ENCODE measurements at regions not wholly inside any gene's neighbourhood (a gene's known extent, or its start where the extent isn't known, plus 50 kb on each side); places are given as distances from the start of the nearest gene placed in this dataset.

- no peak for DNase-seq (ENCODE audit: low spot score)
Observed at GRCh38 chr2:223519471-223519870, 82.7 kb downstream of the SCG2 start.

GRCh38 chr2:223522796-223523195 is 79.4 kb downstream of the SCG2 start:
- no peak for DNase-seq (ENCODE audit: low spot score)

GRCh38 chr2:223523551-223524001 is 78.6 kb downstream of the SCG2 start:
- no peak for DNase-seq (ENCODE audit: low spot score)

- DNase-seq (ENCODE audit: low spot score): no peak
Observed at GRCh38 chr2:223524066-223524465, 78.1 kb downstream of the SCG2 start.

- no peak for DNase-seq (ENCODE audit: low spot score)
Observed at GRCh38 chr2:223526106-223526505, 76.1 kb downstream of the SCG2 start.

GRCh38 chr2:223528036-223528435 is 74.1 kb downstream of the SCG2 start:
- DNase-seq (ENCODE audit: low spot score): no peak

GRCh38 chr2:223529696-223530095 is 72.5 kb downstream of the SCG2 start:
- no peak for DNase-seq (ENCODE audit: low spot score)

- no peak for DNase-seq (ENCODE audit: low spot score)
Observed at GRCh38 chr2:223530811-223531210, 71.3 kb downstream of the SCG2 start.

- DNase-seq (ENCODE audit: low spot score): no peak
Observed at GRCh38 chr2:223532161-223532560, 70.0 kb downstream of the SCG2 start.

- no peak for DNase-seq (ENCODE audit: low spot score)
Observed at GRCh38 chr2:223532712-223533111, 69.4 kb downstream of the SCG2 start.

- DNase-seq (ENCODE audit: low spot score): no peak
Observed at GRCh38 chr2:223536546-223536945, 65.6 kb downstream of the SCG2 start.

- no peak for DNase-seq (ENCODE audit: low spot score)
Observed at GRCh38 chr2:223537115-223537514, 65.0 kb downstream of the SCG2 start.

GRCh38 chr2:223537651-223538601 is 64.2 kb downstream of the SCG2 start:
- no peak for DNase-seq (ENCODE audit: low spot score)

GRCh38 chr2:223538920-223539440 is 63.2 kb downstream of the SCG2 start:
- DNase-seq (ENCODE audit: low spot score): no peak

- no peak for DNase-seq (ENCODE audit: low spot score)
Observed at GRCh38 chr2:223541546-223541945, 60.6 kb downstream of the SCG2 start.

GRCh38 chr2:223542501-223542900 is 59.7 kb downstream of the SCG2 start:
- DNase-seq (ENCODE audit: low spot score): no peak

- no peak for DNase-seq (ENCODE audit: low spot score)
Observed at GRCh38 chr2:223545406-223545805, 56.8 kb downstream of the SCG2 start.

GRCh38 chr2:223545830-223546229 is 56.3 kb downstream of the SCG2 start:
- DNase-seq (ENCODE audit: low spot score): no peak

Data from D341Med (cell line).